GM23248 (cell line): ENCODE measurements at regions not wholly inside any gene's neighbourhood (a gene's known extent, or its start where the extent isn't known, plus 50 kb on each side); places are given as distances from the start of the nearest gene placed in this dataset.

Experiments used
- DNase-seq: peaks from one replicate; pipeline ENCODE4 v3.0.0-alpha.2; 2015
- H2AFZ ChIP-seq: fragments of 200-600 bp; sonication (generic); 2 replicates; pipeline ENCODE4 v1.6.1; 2016; ENCODE audit warnings: antibody characterized with exemption
- H3F3A ChIP-seq: fragments of 200-600 bp; sonication (generic); 2 replicates; pipeline ENCODE4 v1.6.1; 2016; ENCODE audit warnings: mild to moderate bottlenecking, antibody characterized with exemption, mixed run types; ENCODE audit not compliant: insufficient read depth
- H3K27ac ChIP-seq: fragments of 200-600 bp; sonication (generic); 2 replicates; pipeline ENCODE4 v1.5.1; 2016; ENCODE audit warnings: mild to moderate bottlenecking
- H3K27me3 ChIP-seq: fragments of 200-600 bp; sonication (generic); replicated peaks from 2 replicates; pipeline ENCODE4 v1.6.1; 2016; ENCODE audit warnings: mild to moderate bottlenecking; ENCODE audit not compliant: insufficient read depth
- H3K36me3 ChIP-seq: fragments of 200-600 bp; sonication (generic); 2 replicates; pipeline ENCODE4 v1.6.1; 2016; ENCODE audit warnings: low read depth, mild to moderate bottlenecking
- H3K4me1 ChIP-seq: fragments of 200-600 bp; sonication (generic); 2 replicates; pipeline ENCODE4 v1.6.1; 2016; ENCODE audit warnings: mild to moderate bottlenecking; ENCODE audit not compliant: insufficient read depth
- H3K4me2 ChIP-seq: fragments of 200-600 bp; sonication (generic); one replicate; pipeline ENCODE4 v1.6.1; 2016; ENCODE audit warnings: mild to moderate bottlenecking; ENCODE audit not compliant: unreplicated experiment
- H3K4me3 ChIP-seq: fragments of 200-600 bp; sonication (generic); 2 replicates; pipeline ENCODE4 v1.5.1; 2016; ENCODE audit warnings: mild to moderate bottlenecking
- H3K79me2 ChIP-seq: fragments of 200-600 bp; sonication (generic); 2 replicates; pipeline ENCODE4 v1.6.1; 2016; ENCODE audit warnings: mild to moderate bottlenecking; ENCODE audit not compliant: insufficient read depth
- H3K9ac ChIP-seq: fragments of 200-600 bp; sonication (generic); 2 replicates; pipeline ENCODE4 v1.6.1; 2016; ENCODE audit warnings: mild to moderate bottlenecking
- H3K9me2 ChIP-seq: fragments of 200-600 bp; sonication (generic); 2 replicates; pipeline ENCODE4 v1.6.1; 2016; ENCODE audit warnings: mixed run types, mild to moderate bottlenecking, moderate library complexity; ENCODE audit not compliant: insufficient read depth
- H3K9me3 ChIP-seq: fragments of 200-600 bp; sonication (generic); one replicate; pipeline ENCODE4 v1.6.1; 2017; ENCODE audit warnings: low read depth
- H4K20me1 ChIP-seq: fragments of 200-600 bp; sonication (generic); 2 replicates; pipeline ENCODE4 v1.6.0; 2016; ENCODE audit not compliant: insufficient read depth
- EZH2 ChIP-seq: fragments of 200-600 bp; sonication (generic); IDR thresholded peaks from 2 replicates; pipeline ENCODE4 v1.6.1; 2018; ENCODE audit warnings: antibody characterized with exemption, mild to moderate bottlenecking; ENCODE audit not compliant: insufficient read depth, poor library complexity, severe bottlenecking
- EZH2phosphoT487 ChIP-seq: fragments of 200-600 bp; sonication (generic); IDR thresholded peaks from 2 replicates; pipeline ENCODE4 v1.6.1; 2018; ENCODE audit warnings: antibody characterized with exemption, moderate library complexity, mild to moderate bottlenecking, low read depth; ENCODE audit not compliant: insufficient read depth
- WGBS, 2 experiments: methylation state at CpG; one replicate each; pipeline ENCODE4 v1.1.6; 2015 to 2017; ENCODE audit warnings: low lambda C conversion rate in 2 of 2, low coverage in 1 of 2; ENCODE audit errors: missing lambda C conversion rate in 2 of 2; 5-methylcytosine and 5-hydroxymethylcytosine counted together
- in situ Hi-C: fragments of 300-500 bp; cut with MboI; formaldehyde crosslinking; loops from 2 replicates; pipeline ENCODE4 v1.15.0; 2020

DNA sequence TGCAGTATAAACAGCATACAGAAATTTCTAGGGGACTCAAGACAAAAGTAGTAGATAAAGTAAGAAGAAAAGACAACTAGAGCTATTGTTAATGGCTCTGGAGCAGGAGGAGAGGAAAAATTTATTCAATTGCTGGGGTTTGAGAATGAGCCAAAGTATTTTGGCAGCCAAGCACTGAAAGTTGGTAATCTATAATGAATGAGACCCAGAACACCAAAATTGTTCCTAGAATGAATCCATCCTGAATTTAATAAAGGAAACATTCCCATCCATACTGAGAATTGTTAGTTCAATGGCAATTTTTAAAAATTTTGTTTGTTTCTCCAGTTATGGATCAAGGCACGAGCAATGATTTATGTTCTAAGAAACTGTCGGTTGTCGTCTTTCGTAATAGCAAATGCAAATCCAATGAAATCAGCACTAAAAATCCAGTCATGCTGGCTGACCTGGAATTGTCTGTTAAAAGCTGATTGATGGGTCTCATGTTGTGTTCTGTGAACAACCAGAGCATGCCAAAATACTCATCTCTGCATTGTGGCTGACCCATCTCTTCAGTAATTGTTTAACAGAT is 170.9 kb upstream of the LMNTD1 start:
- TF ChIP-seq EZH2 (no peak), EZH2phosphoT487 (no peak)
- peak; percentile 72 for DNase-seq
- in situ Hi-C loops = no loop called here
- Histone ChIP-seq H3K9ac (no peak overlapping the region), H3K36me3 (no peaks in the 10 kb centered on the region), H3K4me3 (peak overlapping the region; percentile 23; the same call in 1 of the 2 replicates), H3K79me2 (no peaks in the 10 kb centered on the region), H3K27me3 (no peaks in the 10 kb centered on the region), H4K20me1 (no peaks in the 10 kb centered on the region), H3F3A (peaks cover 31% of the 10 kb centered on the region), H3K9me3 (no peaks in the 10 kb centered on the region), H3K4me2 (peak overlapping the region; percentile 62), H3K4me1 (peaks cover 34% of the 10 kb centered on the region), H3K9me2 (no peaks in the 10 kb centered on the region; the same call in 1 of the 2 replicates), H3K27ac (peak overlapping the region; percentile 51), H2AFZ (no peak overlapping the region)
- 10 to 11% methylated on average over 4 of the region's 4 CpGs for WGBS, 2 experiments

DNA sequence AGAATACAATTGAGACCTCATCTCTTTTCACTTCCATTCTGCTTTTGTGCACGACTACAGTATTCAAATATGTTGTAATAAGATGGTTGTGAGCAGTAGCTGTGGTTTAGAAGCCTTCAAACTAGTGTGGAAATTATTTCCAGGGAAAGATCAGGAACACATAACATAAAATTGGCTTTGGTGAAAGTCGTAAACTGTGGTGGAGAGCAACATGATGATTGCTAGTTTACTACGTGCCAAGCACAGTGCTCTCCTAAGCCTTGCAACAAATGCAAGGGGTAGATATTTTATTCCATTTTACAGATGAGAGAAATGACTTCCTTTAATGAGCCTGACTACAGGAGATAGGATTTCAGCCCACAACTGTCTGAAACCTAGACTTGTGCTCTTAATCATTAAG is 172.4 kb upstream of the LMNTD1 start:
- TF ChIP-seq EZH2 (no peak), EZH2phosphoT487 (no peak)
- no peak overlapping the region for H3K27ac ChIP-seq
- H3K9me2 ChIP-seq = no peaks in the 10 kb centered on the region; the same call in 1 of the 2 replicates
- no peak overlapping the region for H3K9ac ChIP-seq
- no peak overlapping the region for H2AFZ ChIP-seq
- H3F3A ChIP-seq = peaks cover 31% of the 10 kb centered on the region
- H3K4me1 ChIP-seq = peaks cover 34% of the 10 kb centered on the region
- no peaks in the 10 kb centered on the region for H3K79me2 ChIP-seq
- peak overlapping the region; percentile 15 for H3K4me2 ChIP-seq
- H3K36me3 ChIP-seq = no peaks in the 10 kb centered on the region
- H3K4me3 ChIP-seq = no peak overlapping the region
- 28 to 29% methylated on average over 3 of the region's 3 CpGs for WGBS, 2 experiments
- no peaks in the 10 kb centered on the region for H4K20me1 ChIP-seq
- H3K9me3 ChIP-seq = no peaks in the 10 kb centered on the region
- DNase-seq = peak; percentile 0
- in situ Hi-C loops = no loop called here
- no peaks in the 10 kb centered on the region for H3K27me3 ChIP-seq

DNA sequence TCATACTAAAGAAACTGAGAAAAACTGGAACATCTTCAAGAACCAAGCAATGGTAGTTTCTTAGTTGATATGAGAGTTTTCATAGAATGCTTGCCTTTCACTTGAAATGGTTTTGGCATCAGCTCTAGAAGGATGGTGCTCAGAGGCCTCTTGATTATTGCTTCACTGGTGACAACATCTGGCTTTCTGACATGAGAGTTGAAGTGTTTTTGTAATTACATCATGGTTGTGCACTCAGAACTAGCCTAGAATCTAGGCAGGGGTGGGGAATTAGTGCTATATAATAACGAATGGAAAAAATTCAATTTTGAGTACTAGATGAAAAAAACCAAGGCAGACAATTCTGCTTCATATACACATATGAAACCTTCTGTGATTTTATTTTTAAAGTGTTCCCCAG is 172.8 kb upstream of the LMNTD1 start:
- in situ Hi-C loops = no loop called here
- Histone ChIP-seq H3K9ac (no peak overlapping the region), H3F3A (peaks cover 31% of the 10 kb centered on the region), H3K9me2 (no peaks in the 10 kb centered on the region; the same call in 1 of the 2 replicates), H2AFZ (no peak overlapping the region), H3K9me3 (no peaks in the 10 kb centered on the region), H3K27ac (no peak overlapping the region), H3K27me3 (no peaks in the 10 kb centered on the region), H4K20me1 (no peaks in the 10 kb centered on the region), H3K4me1 (peaks cover 34% of the 10 kb centered on the region), H3K36me3 (no peaks in the 10 kb centered on the region), H3K4me2 (peak overlapping the region; percentile 15), H3K79me2 (no peaks in the 10 kb centered on the region), H3K4me3 (no peak overlapping the region)
- TF ChIP-seq EZH2 = no peak
- TF ChIP-seq EZH2phosphoT487 = no peak
- WGBS, 2 experiments = 0 to 6% methylated on average over 1 of the region's 1 CpG
- peak; percentile 86 for DNase-seq

DNA sequence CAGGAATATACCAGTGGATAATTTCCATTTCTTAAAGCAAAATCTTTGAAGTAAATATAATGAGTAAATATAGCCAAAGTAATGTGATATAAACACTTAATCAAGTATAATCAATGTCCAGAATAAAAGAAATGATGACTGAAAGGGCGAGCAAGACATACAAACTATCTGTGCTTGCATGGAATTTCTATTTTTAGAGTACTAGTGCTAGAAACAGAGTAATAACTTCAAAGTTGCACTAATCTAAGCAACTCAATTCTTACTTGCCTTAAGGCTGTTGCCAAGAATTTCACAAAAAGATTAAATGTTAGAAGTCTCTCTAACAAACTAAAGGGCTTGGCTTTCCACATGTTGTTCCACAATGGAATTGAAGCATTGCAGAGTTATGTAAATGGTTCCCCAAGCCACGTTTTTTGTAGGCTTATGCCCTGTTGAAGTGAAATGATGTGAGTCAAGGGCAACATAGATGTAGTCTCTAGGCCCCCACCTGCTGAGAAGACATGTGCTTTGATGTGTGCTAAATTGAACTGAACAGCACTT is 175.0 kb upstream of the LMNTD1 start:
- Histone ChIP-seq H3K27ac (no peak overlapping the region), H3K79me2 (no peaks in the 10 kb centered on the region), H3K36me3 (no peaks in the 10 kb centered on the region), H2AFZ (no peak overlapping the region), H3F3A (peaks cover 30% of the 10 kb centered on the region), H3K4me3 (no peak overlapping the region), H3K9me2 (no peaks in the 10 kb centered on the region), H3K9me3 (no peaks in the 10 kb centered on the region), H3K4me2 (no peak overlapping the region), H4K20me1 (no peaks in the 10 kb centered on the region), H3K9ac (no peak overlapping the region), H3K27me3 (no peaks in the 10 kb centered on the region), H3K4me1 (peaks cover 33% of the 10 kb centered on the region)
- whole genome bisulfite sequencing, 2 experiments = 47 to 49% methylated on average over 2 of the region's 2 CpGs
- in situ Hi-C loops = no loop called here
- DNase-seq = no peak
- TF ChIP-seq EZH2phosphoT487 (no peak), EZH2 (no peak)
